ENCODE measurements at regions not wholly inside any gene's neighbourhood (a gene's known extent, or its start where the extent isn't known, plus 50 kb on each side); places are given as distances from the start of the nearest gene placed in this dataset.

GRCh38 chr9:91077624-91078368 lies 276.2 kb downstream of the SYK start:
- H3K9me3 Mint-ChIP-seq, result no peaks in the 10 kb centered on the region
- H3K27ac Mint-ChIP-seq, result no peak overlapping the region
- no peak for ATAC-seq (ENCODE audit: low read depth)
- H3K4me1 Mint-ChIP-seq, result peaks cover 7% of the 10 kb centered on the region
- peaks cover 2% of the 10 kb centered on the region for H3K27me3 Mint-ChIP-seq
- POLR2A ChIA-PET, result interaction anchor here (0.6 kb wide), 1 partner anchor 18 kb away, joined by 3 read pairs; no protein-coding TSS in a partner anchor
- DNase-seq, result no peak
- peaks cover 9% of the 10 kb centered on the region for H3K36me3 Mint-ChIP-seq
- H3K4me3 Mint-ChIP-seq, result no peak overlapping the region

GRCh38 chr9:91078369-91078695 lies 276.7 kb downstream of the SYK start:
- ATAC-seq (ENCODE audit: low read depth), result no peak
- POLR2A ChIA-PET, result no interaction called here
- no peak for DNase-seq
- Mint-ChIP-seq H3K36me3 (peaks cover 11% of the 10 kb centered on the region), H3K27ac (no peak overlapping the region), H3K27me3 (peaks cover 2% of the 10 kb centered on the region), H3K4me1 (peaks cover 7% of the 10 kb centered on the region), H3K4me3 (no peak overlapping the region), H3K9me3 (no peaks in the 10 kb centered on the region)

GRCh38 chr9:91082731-91083130 lies 279.0 kb downstream of the AUH start:
- Mint-ChIP-seq H3K27ac (no peak overlapping the region), H3K27me3 (no peaks in the 10 kb centered on the region), H3K9me3 (no peaks in the 10 kb centered on the region), H3K4me3 (no peak overlapping the region), H3K4me1 (peaks cover 9% of the 10 kb centered on the region), H3K36me3 (peaks cover 13% of the 10 kb centered on the region)
- ATAC-seq (ENCODE audit: low read depth) (no peak), DNase-seq (no peak)
- POLR2A ChIA-PET, result interaction anchor here (0.7 kb wide), 1 partner anchor 1403 kb away, joined by 3 read pairs; no protein-coding TSS in a partner anchor

- no peak for ATAC-seq (ENCODE audit: low read depth)
- POLR2A ChIA-PET, result no interaction called here
- no peak overlapping the region for H3K27ac Mint-ChIP-seq
- no peak for DNase-seq
- H3K4me3 Mint-ChIP-seq, result no peak overlapping the region
- peaks cover 14% of the 10 kb centered on the region for H3K4me1 Mint-ChIP-seq
- H3K9me3 Mint-ChIP-seq, result no peaks in the 10 kb centered on the region
- peaks cover 13% of the 10 kb centered on the region for H3K36me3 Mint-ChIP-seq
- H3K27me3 Mint-ChIP-seq, result no peaks in the 10 kb centered on the region
Measured at GRCh38 chr9:91084896-91085516, 276.7 kb downstream of the AUH start.

- DNase-seq, result no peak
- no peak for ATAC-seq (ENCODE audit: low read depth)
- no peak overlapping the region for H3K27ac Mint-ChIP-seq
- no peaks in the 10 kb centered on the region for H3K9me3 Mint-ChIP-seq
- no peak overlapping the region for H3K4me3 Mint-ChIP-seq
- peaks cover 13% of the 10 kb centered on the region for H3K36me3 Mint-ChIP-seq
- POLR2A ChIA-PET, result no interaction called here
- H3K27me3 Mint-ChIP-seq, result no peaks in the 10 kb centered on the region
- H3K4me1 Mint-ChIP-seq, result peaks cover 15% of the 10 kb centered on the region
Measured at GRCh38 chr9:91085517-91086291, 276.0 kb downstream of the AUH start.

GRCh38 chr9:91086657-91087461 lies 274.9 kb downstream of the AUH start:
- H3K9me3 Mint-ChIP-seq, result no peaks in the 10 kb centered on the region
- H3K27ac Mint-ChIP-seq, result no peak overlapping the region
- H3K36me3 Mint-ChIP-seq, result peaks cover 11% of the 10 kb centered on the region
- peaks cover 17% of the 10 kb centered on the region for H3K4me1 Mint-ChIP-seq
- no peak overlapping the region for H3K4me3 Mint-ChIP-seq
- no peaks in the 10 kb centered on the region for H3K27me3 Mint-ChIP-seq
- no peak for ATAC-seq (ENCODE audit: low read depth)
- POLR2A ChIA-PET, result no interaction called here
- DNase-seq, result no peak

GRCh38 chr9:91087462-91087759 lies 274.3 kb downstream of the AUH start:
- POLR2A ChIA-PET, result no interaction called here
- H3K4me3 Mint-ChIP-seq, result no peak overlapping the region
- H3K27ac Mint-ChIP-seq, result no peak overlapping the region
- ATAC-seq (ENCODE audit: low read depth), result no peak
- DNase-seq, result no peak
- H3K36me3 Mint-ChIP-seq, result peaks cover 11% of the 10 kb centered on the region
- H3K4me1 Mint-ChIP-seq, result peaks cover 17% of the 10 kb centered on the region
- H3K27me3 Mint-ChIP-seq, result no peaks in the 10 kb centered on the region
- no peaks in the 10 kb centered on the region for H3K9me3 Mint-ChIP-seq

GRCh38 chr9:91089405-91090129 lies 272.2 kb downstream of the AUH start:
- Mint-ChIP-seq H3K27me3 (no peaks in the 10 kb centered on the region), H3K4me3 (no peak overlapping the region), H3K27ac (peak overlapping the region; percentile 28), H3K9me3 (peaks cover 7% of the 10 kb centered on the region), H3K4me1 (peaks cover 17% of the 10 kb centered on the region), H3K36me3 (peaks cover 19% of the 10 kb centered on the region)
- no peak for DNase-seq
- POLR2A ChIA-PET, result interaction anchor here (0.7 to 1.8 kb wide), 9 partner anchors 13 to 336 kb away, joined by 3 to 6 read pairs (median 4); partner anchors contain the start of gene NFIL3
- peak; percentile 79 for ATAC-seq (ENCODE audit: low read depth)

GRCh38 chr9:91090130-91090410 lies 271.6 kb downstream of the AUH start:
- POLR2A ChIA-PET, result interaction anchor here (0.7 to 1.8 kb wide), 7 partner anchors 12 to 336 kb away, joined by 3 to 6 read pairs (median 4); partner anchors contain the start of gene NFIL3
- Mint-ChIP-seq H3K27me3 (no peaks in the 10 kb centered on the region), H3K4me1 (peaks cover 19% of the 10 kb centered on the region), H3K9me3 (peaks cover 8% of the 10 kb centered on the region), H3K36me3 (peaks cover 21% of the 10 kb centered on the region), H3K27ac (no peak overlapping the region), H3K4me3 (no peak overlapping the region)
- no peak for ATAC-seq (ENCODE audit: low read depth)
- DNase-seq, result no peak

GRCh38 chr9:91092214-91092613 lies 269.5 kb downstream of the AUH start:
- peaks cover 18% of the 10 kb centered on the region for H3K4me1 Mint-ChIP-seq
- H3K27ac Mint-ChIP-seq, result no peak overlapping the region
- H3K27me3 Mint-ChIP-seq, result no peaks in the 10 kb centered on the region
- H3K9me3 Mint-ChIP-seq, result peaks cover 8% of the 10 kb centered on the region
- H3K36me3 Mint-ChIP-seq, result peaks cover 28% of the 10 kb centered on the region
- no peak for DNase-seq
- ATAC-seq (ENCODE audit: low read depth), result no peak
- no peak overlapping the region for H3K4me3 Mint-ChIP-seq
- POLR2A ChIA-PET, result interaction anchor here (0.9 kb wide), 1 partner anchor 9 kb away, joined by 3 read pairs; no protein-coding TSS in a partner anchor

- peaks cover 20% of the 10 kb centered on the region for H3K4me1 Mint-ChIP-seq
- ATAC-seq (ENCODE audit: low read depth) (no peak), DNase-seq (no peak)
- POLR2A ChIA-PET, result interaction anchor here (0.7 kb wide), 1 partner anchor 45 kb away, joined by 4 read pairs; no protein-coding TSS in a partner anchor
- H3K27me3 Mint-ChIP-seq, result no peaks in the 10 kb centered on the region
- H3K9me3 Mint-ChIP-seq, result peaks cover 8% of the 10 kb centered on the region
- peaks cover 24% of the 10 kb centered on the region for H3K36me3 Mint-ChIP-seq
- H3K27ac Mint-ChIP-seq, result no peak overlapping the region
- H3K4me3 Mint-ChIP-seq, result no peak overlapping the region
Measured at GRCh38 chr9:91094324-91095088, 267.2 kb downstream of the AUH start.

- peaks cover 45% of the 10 kb centered on the region for H3K4me1 Mint-ChIP-seq
- H3K36me3 Mint-ChIP-seq, result peaks cover 21% of the 10 kb centered on the region
- no peaks in the 10 kb centered on the region for H3K27me3 Mint-ChIP-seq
- no peak for DNase-seq
- no peak for ATAC-seq (ENCODE audit: low read depth)
- no peak overlapping the region for H3K4me3 Mint-ChIP-seq
- no peak overlapping the region for H3K27ac Mint-ChIP-seq
- POLR2A ChIA-PET, result interaction anchor here (3.5 to 5.2 kb wide), 2 partner anchors 54 to 326 kb away, joined by 20 to 38 read pairs; partner anchors contain the start of gene NFIL3
- H3K9me3 Mint-ChIP-seq, result peaks cover 6% of the 10 kb centered on the region
Measured at GRCh38 chr9:91098203-91098850, 263.4 kb downstream of the AUH start.

Data from activated naive CD8-positive, alpha-beta T cell treated with anti-CD3 and anti-CD28 coated beads, Interleukin-2, amount 10 ng/mL, durations not matched to agents 7 days and 5 days (primary cell).